ENCODE measurements at regions not wholly inside any gene's neighbourhood (a gene's known extent, or its start where the extent isn't known, plus 50 kb on each side); places are given as distances from the start of the nearest gene placed in this dataset.
"Not testable (repeated sequence)": the region's sequence is repeated elsewhere in the genome, so short reads cannot be mapped to it uniquely, and the experiment has no call there.

- no peak for TF ChIP-seq CTCF (IDR thresholded peaks at IDR 0.05)
- intact Hi-C loops (cut with DNase I, micrococcal nuclease), result no loop called here
- no peak for ATAC-seq
- DNase-seq, result no peak
- Histone ChIP-seq H3K4me1 (ENCODE audit: low read depth) (no peaks in the 10 kb centered on the region), H3K4me3 (no peak overlapping the region), H3K36me3 (ENCODE audit: low read depth) (no peaks in the 10 kb centered on the region), H3K9me3 (no peaks in the 10 kb centered on the region)
These were observed 598.6 kb downstream of the XPNPEP1 start for GRCh38 chr10:109324721-109325120.

GRCh38 chr10:109317746-109318366 lies 605.5 kb downstream of the XPNPEP1 start:
- no peaks in the 10 kb centered on the region for H3K9me3 ChIP-seq
- no peak for TF ChIP-seq CTCF (IDR thresholded peaks at IDR 0.05)
- H3K4me1 ChIP-seq (ENCODE audit: low read depth), result no peaks in the 10 kb centered on the region
- ATAC-seq (no peak), DNase-seq (no peak)
- no peaks in the 10 kb centered on the region for H3K36me3 ChIP-seq (ENCODE audit: low read depth)
- intact Hi-C loops (cut with DNase I, micrococcal nuclease), result no loop called here
- no peak overlapping the region for H3K4me3 ChIP-seq

GRCh38 chr10:109314016-109314415 lies 609.3 kb downstream of the XPNPEP1 start:
- H3K4me1 ChIP-seq (ENCODE audit: low read depth); DNase-seq; H3K4me3 ChIP-seq; ATAC-seq; H3K36me3 ChIP-seq (ENCODE audit: low read depth); H3K9me3 ChIP-seq; intact Hi-C loops (cut with DNase I, micrococcal nuclease): not testable (repeated sequence)

- intact Hi-C loops (cut with DNase I, micrococcal nuclease); H3K4me3 ChIP-seq; H3K36me3 ChIP-seq (ENCODE audit: low read depth); ATAC-seq; H3K9me3 ChIP-seq; DNase-seq; H3K4me1 ChIP-seq (ENCODE audit: low read depth): not testable (repeated sequence)
These were observed 610.8 kb downstream of the XPNPEP1 start for GRCh38 chr10:109312555-109312954.

- Histone ChIP-seq H3K4me3 (no peak overlapping the region), H3K36me3 (ENCODE audit: low read depth) (no peaks in the 10 kb centered on the region), H3K4me1 (ENCODE audit: low read depth) (no peaks in the 10 kb centered on the region), H3K9me3 (no peaks in the 10 kb centered on the region)
- ATAC-seq (no peak), DNase-seq (no peak)
- TF ChIP-seq CTCF (IDR thresholded peaks at IDR 0.05), result no peak
- intact Hi-C loops (cut with DNase I, micrococcal nuclease), result no loop called here
These were observed 614.3 kb downstream of the XPNPEP1 start for GRCh38 chr10:109308971-109309370.

GRCh38 chr10:109307102-109307501 lies 616.2 kb downstream of the XPNPEP1 start:
- intact Hi-C loops (cut with DNase I, micrococcal nuclease), result not testable (repeated sequence)

GRCh38 chr10:109306698-109307097 lies 616.6 kb downstream of the XPNPEP1 start:
- H3K4me1 ChIP-seq (ENCODE audit: low read depth), result no peaks in the 10 kb centered on the region
- intact Hi-C loops (cut with DNase I, micrococcal nuclease), result no loop called here
- no peak overlapping the region for H3K4me3 ChIP-seq
- no peak for TF ChIP-seq CTCF (IDR thresholded peaks at IDR 0.05)
- H3K36me3 ChIP-seq (ENCODE audit: low read depth), result no peaks in the 10 kb centered on the region
- no peak for DNase-seq
- no peaks in the 10 kb centered on the region for H3K9me3 ChIP-seq
- ATAC-seq, result no peak

More at GRCh38 chr10:109307102-109307501, 616.2 kb downstream of the XPNPEP1 start:
- H3K4me3 ChIP-seq; DNase-seq; H3K36me3 ChIP-seq (ENCODE audit: low read depth); ATAC-seq; H3K4me1 ChIP-seq (ENCODE audit: low read depth); H3K9me3 ChIP-seq: not testable (repeated sequence)

All from mucosa of descending colon (tissue), 3 donors.